Spleen (tissue), 11 donors: ENCODE measurements at regions not wholly inside any gene's neighbourhood (a gene's known extent, or its start where the extent isn't known, plus 50 kb on each side); places are given as distances from the start of the nearest gene placed in this dataset.

Experiments
- DNase-seq: peaks from one replicate; pipeline ENCODE4 v3.0.0-alpha.2; 2020
- H3K27ac ChIP-seq, 8 donors: fragments of 200-600 bp; sonication (generic) in 7 of 8; 1 replicate in 4 of 8; 2 replicates in 4 of 8; pipeline versions ENCODE4 v1.5.0 to v1.8.0; 2016 to 2021; ENCODE audit warnings: inconsistent platforms in 4 of 8, mild to moderate bottlenecking in 4 of 8, moderate library complexity in 1 of 8
- H3K27me3 ChIP-seq, 7 donors: fragments of 200-600 bp; sonication (generic) in 6 of 7; replicated peaks in 1 of 7; 1 replicate in 4 of 7; 2 replicates in 3 of 7; pipeline versions ENCODE4 v1.5.0 to v1.8.0; 2016 to 2021; ENCODE audit warnings: inconsistent platforms in 3 of 7, mild to moderate bottlenecking in 1 of 7
- H3K36me3 ChIP-seq, 6 donors: fragments of 200-600 bp; sonication (generic) in 5 of 6; 1 replicate in 4 of 6; 2 replicates in 2 of 6; pipeline versions ENCODE4 v1.5.0 to v1.8.0; 2016 to 2021; ENCODE audit warnings: inconsistent platforms in 2 of 6
- H3K4me1 ChIP-seq, 6 donors: fragments of 200-600 bp; sonication (generic) in 5 of 6; 1 replicate in 3 of 6; 2 replicates in 3 of 6; pipeline versions ENCODE4 v1.5.0 to v1.8.0; 2016 to 2021; ENCODE audit warnings: inconsistent platforms in 3 of 6
- H3K4me3 ChIP-seq, 8 donors: fragments of 200-600 bp; sonication (generic) in 7 of 8; 1 replicate in 4 of 8; 2 replicates in 4 of 8; pipeline versions ENCODE4 v1.5.0 to v1.8.0; 2016 to 2021; ENCODE audit warnings: inconsistent platforms in 4 of 8, mild to moderate bottlenecking in 4 of 8, moderate library complexity in 2 of 8
- H3K9me3 ChIP-seq, 8 donors: fragments of 200-600 bp; sonication (generic) in 7 of 8; 1 replicate in 4 of 8; 2 replicates in 4 of 8; pipeline versions ENCODE4 v1.5.0 to v1.8.0; 2016 to 2021; ENCODE audit warnings: inconsistent platforms in 4 of 8
- POLR2A ChIP-seq, 3 donors: fragments of 450-650 bp; IDR thresholded peaks; one replicate each; pipeline ENCODE4 v1.5.1; 2017; ENCODE audit warnings: antibody characterized with exemption in 3 of 3, mild to moderate bottlenecking in 1 of 3
- POLR2AphosphoS5 ChIP-seq, 3 donors: sonication (generic); formaldehyde crosslinking; IDR thresholded peaks; one replicate each; pipeline ENCODE4 v1.5.1; 2017; ENCODE audit warnings: antibody characterized with exemption in 3 of 3
- WGBS, 5 donors: extraction: QIAGEN DNeasy Blood & Tissue Kit in 3 of 5; methylation state at CpG; one replicate each; pipeline versions ENCODE4 v1.1.5 to v1.1.7; 2013 to 2018; 5-methylcytosine and 5-hydroxymethylcytosine counted together
- intact Hi-C: fragments of 100-400 bp; cut with DNase I; formaldehyde crosslinking; loops from one replicate; pipeline ENCODE4 v1.15.0; 2023; ENCODE audit warnings: low total_unique reads
- TF ChIP-seq, protein P1 (sequence below), 11 experiments: fragments of 200-600 bp in 7 of 11; fragments of 450-650 bp in 4 of 11; sonication (generic) in 4 of 11; IDR thresholded peaks in 8 of 11; conservative IDR thresholded peaks in 3 of 11; 1 replicate in 7 of 11; 2 replicates in 4 of 11; pipeline versions ENCODE4 v1.4.0 to v1.8.0; 2016 to 2021; ENCODE audit warnings: antibody characterized with exemption in 11 of 11, inconsistent platforms in 4 of 11, mild to moderate bottlenecking in 1 of 11
- donor health status: healthy with polysubstance abuse.
- donor health status: DM: no; HTN: no; CAD: no; lungs with moderate emphysema.
- donor health status: DM: no; HTN: no; CAD: no.
- donor health status: Bipolar disorder and iron deficiency.
- donor health status: healthy.
- donor health status: DM: no; HTN: no; CAD: no.
- donor health status: DM: yes; HTN: yes; CAD: no.

- no peak overlapping the region for H3K27ac ChIP-seq
- no peak for DNase-seq
- H3K4me3 ChIP-seq: no peak overlapping the region
- peaks cover 0 to under 1% (median 0%) of the 10 kb centered on the region in 8 donors for H3K9me3 ChIP-seq
- no peaks in the 10 kb centered on the region for H3K36me3 ChIP-seq
- TF ChIP-seq POLR2A (IDR thresholded peaks at IDR 0.05) (no peak), POLR2AphosphoS5 (IDR thresholded peaks at IDR 0.05) (no peak)
- TF ChIP-seq, protein P1, sequence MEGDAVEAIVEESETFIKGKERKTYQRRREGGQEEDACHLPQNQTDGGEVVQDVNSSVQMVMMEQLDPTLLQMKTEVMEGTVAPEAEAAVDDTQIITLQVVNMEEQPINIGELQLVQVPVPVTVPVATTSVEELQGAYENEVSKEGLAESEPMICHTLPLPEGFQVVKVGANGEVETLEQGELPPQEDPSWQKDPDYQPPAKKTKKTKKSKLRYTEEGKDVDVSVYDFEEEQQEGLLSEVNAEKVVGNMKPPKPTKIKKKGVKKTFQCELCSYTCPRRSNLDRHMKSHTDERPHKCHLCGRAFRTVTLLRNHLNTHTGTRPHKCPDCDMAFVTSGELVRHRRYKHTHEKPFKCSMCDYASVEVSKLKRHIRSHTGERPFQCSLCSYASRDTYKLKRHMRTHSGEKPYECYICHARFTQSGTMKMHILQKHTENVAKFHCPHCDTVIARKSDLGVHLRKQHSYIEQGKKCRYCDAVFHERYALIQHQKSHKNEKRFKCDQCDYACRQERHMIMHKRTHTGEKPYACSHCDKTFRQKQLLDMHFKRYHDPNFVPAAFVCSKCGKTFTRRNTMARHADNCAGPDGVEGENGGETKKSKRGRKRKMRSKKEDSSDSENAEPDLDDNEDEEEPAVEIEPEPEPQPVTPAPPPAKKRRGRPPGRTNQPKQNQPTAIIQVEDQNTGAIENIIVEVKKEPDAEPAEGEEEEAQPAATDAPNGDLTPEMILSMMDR (IDR thresholded peaks at IDR 0.05 in 8 of 11, conservative IDR thresholded peaks at IDR 0.05 in 3 of 11): no peak
- H3K27me3 ChIP-seq: no peaks in the 10 kb centered on the region
- intact Hi-C loops: no loop called here
- WGBS, 5 donors: 47 to 62% (median 57%) methylated on average over 5 of the region's 5 CpGs
- H3K4me1 ChIP-seq: peaks cover 0 to 5% (median 0%) of the 10 kb centered on the region in 6 donors
These were observed 183.3 kb downstream of the MED10 start for GRCh38 chr5:6194906-6195612.

DNA sequence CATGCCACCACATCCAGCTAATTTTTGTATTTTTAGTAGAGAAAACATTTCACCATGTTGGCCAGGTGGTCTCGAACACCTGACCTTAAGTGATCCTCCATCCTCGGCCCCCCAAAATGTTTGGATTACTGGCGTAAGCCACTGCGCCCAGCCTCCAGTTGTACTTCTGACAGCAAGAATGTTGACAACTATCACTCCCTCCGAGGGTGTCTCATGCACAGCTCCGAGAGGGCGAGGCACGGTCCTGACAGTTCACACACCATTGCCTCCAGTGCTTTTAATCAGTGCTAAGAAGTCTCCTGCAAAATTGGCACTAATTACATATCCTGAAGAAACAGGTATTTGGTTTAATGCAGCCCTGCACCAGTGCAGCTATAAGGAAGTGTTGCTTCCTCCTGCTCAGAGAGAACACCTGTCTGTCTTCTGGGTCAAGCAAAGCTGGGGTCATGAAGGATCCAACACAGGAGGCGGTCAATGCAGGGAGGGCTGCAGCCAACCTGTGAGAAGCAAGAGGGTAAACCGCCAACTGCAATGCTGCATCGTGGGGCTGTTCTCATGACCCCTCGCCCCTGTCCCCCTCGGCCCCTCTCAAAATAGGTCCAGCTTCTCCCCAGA is 184.0 kb downstream of the MED10 start:
- Histone ChIP-seq H3K36me3 (no peaks in the 10 kb centered on the region), H3K4me1 (peaks cover 0 to 5% (median 0%) of the 10 kb centered on the region in 6 donors), H3K27ac (no peak overlapping the region), H3K9me3 (no peaks in the 10 kb centered on the region), H3K27me3 (no peaks in the 10 kb centered on the region), H3K4me3 (no peak overlapping the region)
- DNase-seq: no peak
- 88 to 93% (median 89%) methylated on average over 10 to 13 of the region's 13 CpGs for WGBS, 5 donors
- intact Hi-C loops: no loop called here
- TF ChIP-seq, protein P1 (IDR thresholded peaks at IDR 0.05 in 8 of 11, conservative IDR thresholded peaks at IDR 0.05 in 3 of 11): no peak
- TF ChIP-seq POLR2AphosphoS5 (IDR thresholded peaks at IDR 0.05): no peak
- no peak for TF ChIP-seq POLR2A (IDR thresholded peaks at IDR 0.05)

- Histone ChIP-seq H3K27ac (no peak overlapping the region), H3K27me3 (no peaks in the 10 kb centered on the region), H3K4me1 (peaks cover 0 to 5% (median 0%) of the 10 kb centered on the region in 6 donors), H3K9me3 (no peaks in the 10 kb centered on the region), H3K36me3 (no peaks in the 10 kb centered on the region), H3K4me3 (no peak overlapping the region)
- TF ChIP-seq, protein P1 (IDR thresholded peaks at IDR 0.05 in 8 of 11, conservative IDR thresholded peaks at IDR 0.05 in 3 of 11): no peak
- TF ChIP-seq POLR2AphosphoS5 (IDR thresholded peaks at IDR 0.05) (no peak), POLR2A (IDR thresholded peaks at IDR 0.05) (no peak)
- 76 to 88% (median 79%) methylated on average over 8 of the region's 8 CpGs for WGBS, 5 donors
- DNase-seq: no peak
- intact Hi-C loops: no loop called here
These were observed 185.0 kb downstream of the MED10 start for GRCh38 chr5:6193310-6193709.

DNA sequence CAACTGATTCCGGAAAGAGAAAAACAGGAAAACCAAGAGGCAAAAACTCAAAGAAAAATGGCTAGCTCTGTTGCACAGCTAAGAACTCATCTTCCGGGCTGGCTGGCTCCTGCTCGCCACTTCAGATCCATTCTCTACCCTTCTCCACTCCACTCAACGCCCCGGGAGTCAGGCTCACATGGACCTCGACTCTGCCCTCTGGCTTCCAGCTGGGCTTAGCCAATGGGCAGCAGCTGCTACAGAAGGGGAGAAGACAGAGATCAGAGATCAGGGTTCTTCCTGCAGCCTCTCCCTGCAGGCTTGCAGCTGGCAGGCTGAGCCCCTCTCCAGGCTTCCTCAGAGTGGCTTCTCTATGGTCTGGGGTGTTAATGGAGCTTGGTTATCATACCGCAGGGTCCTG is 187.5 kb downstream of the MED10 start:
- intact Hi-C loops: no loop called here
- TF ChIP-seq POLR2A (IDR thresholded peaks at IDR 0.05) (no peak), POLR2AphosphoS5 (IDR thresholded peaks at IDR 0.05) (no peak)
- H3K4me3 ChIP-seq: no peak overlapping the region
- H3K27ac ChIP-seq: no peak overlapping the region
- peaks cover 0 to 5% (median 0%) of the 10 kb centered on the region in 6 donors for H3K4me1 ChIP-seq
- no peaks in the 10 kb centered on the region for H3K36me3 ChIP-seq
- H3K27me3 ChIP-seq: no peaks in the 10 kb centered on the region
- WGBS, 5 donors: 70 to 81% (median 73%) methylated on average over 7 of the region's 7 CpGs
- no peaks in the 10 kb centered on the region for H3K9me3 ChIP-seq
- DNase-seq: no peak
